ENCODE measurements at regions not wholly inside any gene's neighbourhood (a gene's known extent, or its start where the extent isn't known, plus 50 kb on each side); places are given as distances from the start of the nearest gene placed in this dataset.
A peak's percentile ranks its signal among the peaks of the same experiment; 100 is the strongest.

DNA sequence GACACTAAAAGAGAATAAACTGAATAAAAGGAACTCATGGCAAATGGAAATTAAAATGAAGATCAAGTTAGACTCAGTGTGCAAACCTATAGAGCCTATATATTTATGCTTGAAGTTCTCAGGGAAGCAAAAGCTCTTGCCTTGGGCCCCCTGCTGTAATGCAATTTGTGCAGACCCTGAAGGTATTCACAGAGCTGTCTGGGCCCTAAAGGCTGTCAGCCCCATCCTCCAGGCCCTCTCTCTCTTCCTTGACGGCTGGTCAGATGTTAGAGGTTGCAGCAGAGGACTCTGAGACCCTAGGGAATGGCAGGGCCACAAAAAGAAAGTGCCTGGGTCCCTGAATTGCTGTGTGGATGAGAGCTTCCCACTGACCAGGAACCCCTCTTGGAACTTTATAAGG is 283.9 kb upstream of the TUT7 start:
- no peaks in the 10 kb centered on the region for H3K36me3 ChIP-seq (ENCODE audit: low read depth)
- H3K9me3 ChIP-seq (ENCODE audit: insufficient read depth, low read depth): no peaks in the 10 kb centered on the region
- intact Hi-C loops (cut with micrococcal nuclease; ENCODE audit: unreplicated experiment): no loop called here
- H3K79me2 ChIP-seq (ENCODE audit: low read depth): no peaks in the 10 kb centered on the region
- H3F3A ChIP-seq (ENCODE audit: insufficient read depth, low read depth): no peaks in the 10 kb centered on the region
- H2AFZ ChIP-seq: no peak overlapping the region
- no peaks in the 10 kb centered on the region for H3K9me2 ChIP-seq (ENCODE audit: insufficient read depth)
- BruUV-seq (replicated peaks): no TSS peak
- TF ChIP-seq, protein P1, sequence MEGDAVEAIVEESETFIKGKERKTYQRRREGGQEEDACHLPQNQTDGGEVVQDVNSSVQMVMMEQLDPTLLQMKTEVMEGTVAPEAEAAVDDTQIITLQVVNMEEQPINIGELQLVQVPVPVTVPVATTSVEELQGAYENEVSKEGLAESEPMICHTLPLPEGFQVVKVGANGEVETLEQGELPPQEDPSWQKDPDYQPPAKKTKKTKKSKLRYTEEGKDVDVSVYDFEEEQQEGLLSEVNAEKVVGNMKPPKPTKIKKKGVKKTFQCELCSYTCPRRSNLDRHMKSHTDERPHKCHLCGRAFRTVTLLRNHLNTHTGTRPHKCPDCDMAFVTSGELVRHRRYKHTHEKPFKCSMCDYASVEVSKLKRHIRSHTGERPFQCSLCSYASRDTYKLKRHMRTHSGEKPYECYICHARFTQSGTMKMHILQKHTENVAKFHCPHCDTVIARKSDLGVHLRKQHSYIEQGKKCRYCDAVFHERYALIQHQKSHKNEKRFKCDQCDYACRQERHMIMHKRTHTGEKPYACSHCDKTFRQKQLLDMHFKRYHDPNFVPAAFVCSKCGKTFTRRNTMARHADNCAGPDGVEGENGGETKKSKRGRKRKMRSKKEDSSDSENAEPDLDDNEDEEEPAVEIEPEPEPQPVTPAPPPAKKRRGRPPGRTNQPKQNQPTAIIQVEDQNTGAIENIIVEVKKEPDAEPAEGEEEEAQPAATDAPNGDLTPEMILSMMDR (conservative IDR thresholded peaks at IDR 0.05): no peak
- no peak for DNase-seq
- H3K27me3 ChIP-seq (ENCODE audit: insufficient read depth, low read depth): no peaks in the 10 kb centered on the region
- ChIA-PET POLR2A (ENCODE audit: unreplicated experiment) (no interaction called here), CTCF (no interaction called here)
- H3K4me1 ChIP-seq (replicated peaks; ENCODE audit: insufficient read depth): 0 out of 2 replicates have a peak, but pooled peaks cover 6% of the 10 kb centered on the region
- H3K27ac ChIP-seq: no peak overlapping the region
- no peak overlapping the region for H3K4me2 ChIP-seq
- H4K20me1 ChIP-seq (ENCODE audit: insufficient read depth): no peaks in the 10 kb centered on the region
- H3K4me3 ChIP-seq: no peak overlapping the region

DNA sequence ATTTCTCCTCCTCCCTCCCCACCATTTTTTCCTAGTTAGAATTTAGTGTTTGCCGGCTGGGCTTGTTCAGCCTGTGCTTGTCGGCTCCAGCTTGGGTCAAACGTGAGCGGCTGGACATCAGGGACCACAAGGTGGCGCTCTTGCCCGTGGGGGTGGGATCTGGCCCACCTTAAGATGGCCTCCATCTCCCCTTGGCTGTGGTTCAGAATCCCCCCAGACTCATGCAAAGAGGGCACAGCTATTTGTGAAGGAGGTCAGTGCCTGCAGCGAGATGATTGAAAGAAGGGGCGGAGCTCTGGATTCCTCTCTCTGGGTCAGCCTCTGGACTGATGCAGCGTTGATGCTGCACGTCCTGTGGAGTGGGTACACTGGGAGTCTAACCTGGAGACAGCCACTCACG is 283.3 kb upstream of the TUT7 start:
- no peaks in the 10 kb centered on the region for H4K20me1 ChIP-seq (ENCODE audit: insufficient read depth)
- H3F3A ChIP-seq (ENCODE audit: insufficient read depth, low read depth): no peaks in the 10 kb centered on the region
- no peaks in the 10 kb centered on the region for H3K9me2 ChIP-seq (ENCODE audit: insufficient read depth)
- no peak overlapping the region for H3K27ac ChIP-seq
- no TSS peak for BruUV-seq (replicated peaks)
- ChIA-PET POLR2A (ENCODE audit: unreplicated experiment) (no interaction called here), CTCF (no interaction called here)
- no peaks in the 10 kb centered on the region for H3K27me3 ChIP-seq (ENCODE audit: insufficient read depth, low read depth)
- H3K4me3 ChIP-seq: no peak overlapping the region
- H3K4me2 ChIP-seq: no peak overlapping the region
- DNase-seq: no peak
- intact Hi-C loops (cut with micrococcal nuclease; ENCODE audit: unreplicated experiment): no loop called here
- no peak overlapping the region for H2AFZ ChIP-seq
- 0 out of 2 replicates have a peak, but pooled peaks cover 6% of the 10 kb centered on the region for H3K4me1 ChIP-seq (replicated peaks; ENCODE audit: insufficient read depth)
- H3K79me2 ChIP-seq (ENCODE audit: low read depth): no peaks in the 10 kb centered on the region
- no peaks in the 10 kb centered on the region for H3K36me3 ChIP-seq (ENCODE audit: low read depth)
- TF ChIP-seq, protein P1 (conservative IDR thresholded peaks at IDR 0.05): peak; percentile 71
- no peak for TF ChIP-seq EZH2 (IDR thresholded peaks at IDR 0.05; ENCODE audit: low read depth)
- H3K9me3 ChIP-seq (ENCODE audit: insufficient read depth, low read depth): no peaks in the 10 kb centered on the region

DNA sequence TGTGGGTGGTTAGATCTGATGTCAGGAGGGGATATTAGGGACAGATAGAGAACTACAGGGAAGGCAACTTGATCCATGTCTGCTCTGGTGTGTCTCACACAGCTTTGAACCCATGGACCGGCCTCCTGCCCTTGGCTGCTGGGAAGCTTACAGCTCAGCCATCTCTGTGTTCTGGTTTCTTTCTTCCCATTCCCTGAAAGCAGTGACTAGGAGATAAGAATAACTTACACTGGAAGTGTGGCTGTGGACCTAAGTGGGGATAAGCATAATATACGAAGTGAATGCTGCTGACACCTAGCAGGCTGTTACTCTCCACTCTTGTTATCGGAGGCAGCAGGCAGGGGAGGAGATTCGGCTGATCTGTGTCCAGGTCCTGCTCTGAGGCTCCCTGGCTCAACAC is 282.3 kb upstream of the TUT7 start:
- H3K27ac ChIP-seq: no peak overlapping the region
- H3K9me2 ChIP-seq (ENCODE audit: insufficient read depth): no peaks in the 10 kb centered on the region
- ChIA-PET CTCF (no interaction called here), POLR2A (ENCODE audit: unreplicated experiment) (no interaction called here)
- H4K20me1 ChIP-seq (ENCODE audit: insufficient read depth): no peaks in the 10 kb centered on the region
- intact Hi-C loops (cut with micrococcal nuclease; ENCODE audit: unreplicated experiment): no loop called here
- 0 out of 2 replicates have a peak, but pooled peaks cover 6% of the 10 kb centered on the region for H3K4me1 ChIP-seq (replicated peaks; ENCODE audit: insufficient read depth)
- BruUV-seq (replicated peaks): no TSS peak
- no peaks in the 10 kb centered on the region for H3F3A ChIP-seq (ENCODE audit: insufficient read depth, low read depth)
- H3K9me3 ChIP-seq (ENCODE audit: insufficient read depth, low read depth): no peaks in the 10 kb centered on the region
- no peak overlapping the region for H2AFZ ChIP-seq
- no peak for TF ChIP-seq EZH2 (IDR thresholded peaks at IDR 0.05; ENCODE audit: low read depth)
- TF ChIP-seq, protein P1 (conservative IDR thresholded peaks at IDR 0.05): no peak
- no peak overlapping the region for H3K4me3 ChIP-seq
- H3K4me2 ChIP-seq: no peak overlapping the region
- no peaks in the 10 kb centered on the region for H3K36me3 ChIP-seq (ENCODE audit: low read depth)
- H3K79me2 ChIP-seq (ENCODE audit: low read depth): no peaks in the 10 kb centered on the region
- no peak for DNase-seq
- H3K27me3 ChIP-seq (ENCODE audit: insufficient read depth, low read depth): no peaks in the 10 kb centered on the region

Data from PC-9 (cell line).